GM18517 (cell line): ENCODE measurements at regions not wholly inside any gene's neighbourhood (a gene's known extent, or its start where the extent isn't known, plus 50 kb on each side); places are given as distances from the start of the nearest gene placed in this dataset.
A peak's percentile ranks its signal among the peaks of the same experiment; 100 is the strongest.

Experiments used
- ATAC-seq: cut with Tn5 transposase; IDR thresholded peaks from one replicate; pipeline ENCODE4 v1.9.1; 2021; ENCODE audit warnings: mild to moderate bottlenecking, moderate library complexity; ENCODE audit not compliant: unreplicated experiment

DNA sequence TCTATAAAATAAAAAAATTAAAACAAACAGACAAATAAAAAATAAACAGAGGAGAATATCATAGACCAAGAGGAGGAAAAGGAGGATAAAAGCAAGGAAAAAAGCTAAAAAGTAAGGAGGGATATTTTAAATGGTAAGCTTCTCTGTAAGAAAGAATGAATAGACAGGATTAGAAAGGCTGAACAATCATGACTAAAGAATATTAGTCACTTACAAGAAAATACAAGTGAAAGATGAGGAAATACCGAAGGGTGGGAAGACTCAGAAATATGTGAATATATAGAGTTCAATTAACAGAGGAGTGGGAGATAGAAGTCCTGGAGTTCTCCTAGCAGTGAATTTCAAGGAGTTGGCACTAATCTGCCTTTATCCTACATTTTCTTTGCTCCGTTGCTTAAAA is 162.6 kb downstream of the RTL3 start:
- no peak for ATAC-seq

DNA sequence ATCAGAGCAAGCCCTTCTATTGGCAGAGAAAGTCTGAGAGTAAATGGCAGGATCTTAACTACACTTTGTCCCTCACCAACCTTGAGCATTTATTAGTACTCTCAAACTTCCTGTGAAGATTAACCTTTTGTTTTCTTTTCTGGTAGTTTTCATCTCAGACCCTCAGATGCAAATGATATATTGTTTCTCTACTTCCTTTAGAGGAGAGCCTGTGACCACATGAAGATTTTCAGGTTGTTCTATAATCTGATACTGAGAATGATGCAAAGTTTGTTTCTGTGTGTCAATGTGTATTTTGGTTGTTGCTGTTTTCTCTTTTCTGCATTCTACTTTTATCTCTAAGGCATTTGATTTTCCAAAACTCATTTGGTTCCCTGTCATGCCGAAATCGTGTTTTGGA is 165.8 kb upstream of the CYSLTR1 start:
- ATAC-seq = peak; percentile 84

DNA sequence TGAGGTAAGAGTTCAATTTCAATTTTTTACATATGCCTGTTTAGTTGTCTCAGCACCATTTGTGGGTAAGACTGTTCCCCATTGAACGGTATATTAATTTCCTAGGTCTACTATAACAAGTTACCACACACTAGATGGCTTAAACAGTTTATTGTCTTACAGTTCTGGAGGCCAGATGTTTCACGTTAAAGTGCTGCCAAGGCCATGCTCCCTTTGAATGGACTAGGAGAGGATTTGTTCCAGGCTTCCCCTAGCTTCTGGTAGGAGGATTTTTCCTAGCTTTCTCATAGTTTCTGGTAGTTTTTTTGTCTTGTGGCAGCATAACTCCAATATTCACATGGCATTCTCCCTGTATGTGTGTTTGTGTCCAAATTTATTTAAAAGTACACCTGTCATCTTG is 149.3 kb upstream of the CYSLTR1 start:
- no peak for ATAC-seq

DNA sequence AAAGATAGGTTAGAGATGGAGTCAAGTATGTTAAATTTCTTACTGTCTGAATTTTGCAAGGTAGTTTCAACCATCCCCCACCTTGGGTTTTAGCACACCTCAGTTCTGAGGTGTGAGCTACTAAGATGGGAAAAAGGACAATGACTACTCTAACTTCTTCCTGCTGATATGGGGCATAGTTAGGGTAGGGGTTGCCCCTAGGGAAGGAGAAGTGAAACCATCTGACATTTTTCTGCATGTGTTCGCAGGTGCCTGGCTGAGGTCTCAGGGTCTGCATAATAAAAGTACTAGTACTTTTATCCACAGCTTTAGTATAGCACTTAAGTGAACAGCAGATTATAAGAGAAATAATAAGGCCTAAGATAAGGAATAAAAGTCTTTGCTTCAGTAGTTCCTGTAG is 129.5 kb upstream of the CYSLTR1 start:
- ATAC-seq = no peak

DNA sequence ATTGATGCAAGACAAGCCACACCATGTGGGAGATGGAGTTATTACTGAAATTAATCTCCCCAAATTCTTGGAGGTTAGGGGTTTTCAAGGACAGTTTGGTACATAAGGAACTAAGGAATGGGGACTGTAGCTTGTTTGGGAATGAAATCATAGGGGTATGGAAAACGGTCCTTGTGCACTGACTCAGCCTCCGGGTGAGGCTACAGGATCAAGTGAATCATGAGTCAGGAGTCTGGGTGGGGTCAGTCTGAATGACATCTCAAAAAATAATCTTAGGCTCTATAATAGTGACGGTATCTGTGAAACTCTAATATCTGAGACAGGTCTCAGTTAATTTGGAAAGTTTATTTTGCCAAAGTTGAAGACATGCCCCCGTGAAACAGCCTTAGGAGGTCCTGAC is 128.5 kb upstream of the CYSLTR1 start:
- no peak for ATAC-seq

DNA sequence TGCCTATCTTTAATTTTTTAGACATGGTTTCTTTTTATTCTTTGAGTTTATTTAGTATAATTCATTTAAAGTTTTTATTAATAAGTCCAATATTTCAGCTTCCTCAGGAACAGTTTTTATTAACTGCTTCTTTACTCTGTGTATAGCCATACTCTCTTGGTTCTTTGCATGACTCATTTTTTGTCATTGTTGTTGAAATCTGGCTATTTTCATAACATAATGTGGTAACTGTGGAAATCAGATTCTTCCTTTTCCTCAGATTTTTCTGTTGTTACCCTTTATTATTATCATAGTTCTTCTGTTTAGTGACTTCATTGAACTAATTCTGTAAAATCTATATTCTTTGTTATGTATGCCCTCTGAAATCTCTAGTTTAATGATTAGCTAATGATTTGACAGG is 124.9 kb upstream of the CYSLTR1 start:
- ATAC-seq = no peak

DNA sequence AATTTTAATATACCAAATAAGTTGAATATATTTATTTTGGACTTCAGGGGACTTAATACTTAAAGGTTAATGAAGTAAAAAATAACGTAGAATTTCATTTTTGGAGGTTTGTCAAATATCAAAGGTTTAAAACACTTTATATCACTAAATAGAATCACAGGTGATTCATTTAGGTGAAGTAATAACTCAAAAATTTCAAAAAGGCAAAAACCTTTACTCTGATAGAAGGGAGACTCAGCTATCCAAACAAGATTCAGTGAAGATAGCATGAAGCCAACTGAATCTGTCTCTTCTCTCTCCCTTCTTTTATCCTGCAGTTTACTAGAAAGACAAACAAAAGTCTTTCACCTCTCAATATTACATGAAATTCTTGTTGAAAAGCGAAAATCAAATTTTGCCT is 110.2 kb upstream of the CYSLTR1 start:
- no peak for ATAC-seq

DNA sequence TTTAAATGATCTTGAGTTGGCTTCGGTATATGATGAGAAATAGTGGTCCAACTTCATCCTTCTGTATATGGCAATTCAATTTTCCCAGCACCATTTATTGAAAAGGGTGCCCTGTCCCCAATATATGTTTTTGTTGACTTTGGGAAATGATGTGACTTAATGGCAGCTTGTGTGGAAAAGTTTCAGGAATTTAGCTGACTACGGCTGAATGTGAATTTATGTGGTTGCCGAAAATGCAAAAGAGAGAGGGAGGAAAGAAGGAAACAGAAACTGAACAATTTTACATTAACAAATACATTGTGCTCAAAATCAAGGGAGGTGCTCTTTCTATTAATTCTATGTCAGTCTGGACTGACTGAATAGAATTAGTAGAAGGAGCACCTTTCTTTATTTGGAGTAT is 101.8 kb upstream of the CYSLTR1 start:
- no peak for ATAC-seq

DNA sequence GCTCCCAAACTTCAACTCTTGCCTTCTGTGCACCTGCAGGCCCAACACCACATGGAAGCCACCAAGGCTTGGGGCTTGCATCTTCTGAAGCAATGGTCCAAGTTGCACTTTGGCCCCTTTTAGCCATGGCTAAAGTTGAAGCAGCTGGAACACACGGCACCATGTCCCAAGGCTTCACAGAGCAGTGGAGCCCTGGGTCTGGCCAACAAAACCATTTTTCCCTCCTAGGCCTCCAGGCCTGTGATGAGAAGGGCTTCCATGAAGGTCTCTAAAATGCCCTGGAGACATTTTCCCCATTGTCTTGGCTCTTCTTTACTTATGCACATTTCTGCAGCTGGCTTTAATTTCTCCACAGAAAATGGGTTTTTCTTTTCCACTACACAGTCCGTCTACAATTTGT is 61.3 kb upstream of the CYSLTR1 start:
- no peak for ATAC-seq

DNA sequence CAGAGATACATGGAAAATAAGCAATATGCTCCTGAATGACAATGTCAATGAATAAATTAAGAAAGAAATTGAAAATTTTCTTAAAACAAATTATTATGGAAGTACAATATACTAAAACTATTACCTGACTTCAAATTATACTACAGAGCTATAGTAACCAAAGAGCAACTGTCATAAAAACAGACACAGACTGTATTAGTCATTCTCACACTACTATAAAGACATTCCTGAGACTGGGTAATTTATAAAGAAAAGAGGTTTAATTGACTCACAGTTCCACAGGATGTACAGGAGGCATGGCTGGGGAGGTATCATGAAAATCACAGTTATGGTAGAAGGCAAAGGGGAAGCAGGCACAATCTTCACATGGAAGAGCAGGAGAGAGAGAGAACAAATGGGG is 60.0 kb upstream of the CYSLTR1 start:
- ATAC-seq = no peak

DNA sequence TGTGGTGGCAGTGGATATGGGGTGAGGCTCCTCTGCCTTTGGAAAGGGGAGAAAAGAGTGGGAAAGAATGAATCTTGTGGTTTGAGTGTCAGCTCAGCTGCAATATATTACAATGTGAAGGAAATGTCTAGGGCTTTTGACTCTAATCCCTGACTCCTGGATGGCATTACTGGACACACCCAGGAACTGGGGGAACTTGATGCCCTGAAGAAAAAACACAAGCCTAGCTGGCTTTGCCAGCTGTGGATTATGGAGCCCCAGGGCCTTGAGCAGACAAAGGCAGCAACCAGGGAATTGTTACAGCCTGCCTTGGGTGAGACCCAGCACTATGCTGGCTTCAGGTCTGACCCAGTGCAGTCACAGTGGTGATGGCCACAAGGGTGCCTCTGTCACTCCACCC is 57.1 kb upstream of the CYSLTR1 start:
- ATAC-seq = no peak

DNA sequence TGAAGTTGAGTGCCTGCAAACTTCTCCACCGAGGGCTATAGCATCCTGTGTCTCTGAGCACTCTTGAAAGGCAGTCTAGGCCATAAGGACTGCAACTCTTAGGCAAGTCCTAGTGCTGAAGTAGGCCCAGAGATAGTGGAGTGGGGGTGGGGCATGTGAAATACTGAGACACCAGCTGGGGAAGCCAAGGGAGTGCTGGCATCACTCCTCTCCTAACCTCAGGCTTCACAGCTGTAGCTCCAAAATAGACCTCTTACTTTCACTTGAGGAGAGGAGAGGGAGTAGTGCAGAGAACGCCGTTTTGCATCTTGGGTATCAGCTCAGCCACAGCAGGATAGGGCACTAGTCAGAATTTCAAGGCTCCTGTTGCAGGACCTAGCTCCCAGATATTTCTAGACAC is 56.2 kb upstream of the CYSLTR1 start:
- no peak for ATAC-seq

DNA sequence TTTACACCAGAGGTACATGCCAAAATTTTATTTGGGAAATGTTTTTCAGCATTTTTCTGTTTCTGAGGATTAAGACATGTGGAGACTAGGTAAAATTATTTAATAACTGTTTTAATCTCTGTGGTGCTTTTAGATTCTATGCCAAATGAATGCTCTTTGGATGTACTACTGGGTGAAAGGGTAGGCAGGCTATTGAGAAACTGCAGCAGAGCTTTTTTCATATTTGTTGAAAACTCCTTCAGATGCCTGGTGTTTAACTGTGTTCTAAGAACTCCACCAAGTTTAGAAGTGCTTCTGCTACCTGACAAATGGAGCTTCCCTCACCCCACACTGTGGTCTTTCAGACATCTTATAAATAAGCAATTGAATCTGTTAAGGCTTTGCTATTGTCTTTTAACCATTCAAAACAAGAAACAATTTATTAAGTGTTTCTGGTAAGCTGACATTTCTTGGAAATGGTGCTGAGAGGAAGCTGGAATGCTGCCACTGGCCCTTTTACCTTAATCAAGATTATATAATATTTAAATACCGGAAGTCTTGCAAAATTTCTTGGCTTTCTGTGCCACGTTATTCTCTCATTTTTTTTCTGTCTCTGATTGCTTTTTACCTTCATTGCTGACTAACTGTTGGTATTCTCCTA is 51.2 kb upstream of the CYSLTR1 start:
- no peak for ATAC-seq
